ENCODE measurements at regions not wholly inside any gene's neighbourhood (a gene's known extent, or its start where the extent isn't known, plus 50 kb on each side); places are given as distances from the start of the nearest gene placed in this dataset.
A peak's percentile ranks its signal among the peaks of the same experiment; 100 is the strongest.

- no peak for DNase-seq (ENCODE audit: low read depth in 2 of 2)
Measured at GRCh38 chr10:125343983-125344382, 183.6 kb upstream of the CTBP2 start.

GRCh38 chr10:125343118-125343925, 183.0 kb upstream of the CTBP2 start:
- DNase-seq (ENCODE audit: low read depth in 2 of 2) = peak; percentile 30 to 49

DNA sequence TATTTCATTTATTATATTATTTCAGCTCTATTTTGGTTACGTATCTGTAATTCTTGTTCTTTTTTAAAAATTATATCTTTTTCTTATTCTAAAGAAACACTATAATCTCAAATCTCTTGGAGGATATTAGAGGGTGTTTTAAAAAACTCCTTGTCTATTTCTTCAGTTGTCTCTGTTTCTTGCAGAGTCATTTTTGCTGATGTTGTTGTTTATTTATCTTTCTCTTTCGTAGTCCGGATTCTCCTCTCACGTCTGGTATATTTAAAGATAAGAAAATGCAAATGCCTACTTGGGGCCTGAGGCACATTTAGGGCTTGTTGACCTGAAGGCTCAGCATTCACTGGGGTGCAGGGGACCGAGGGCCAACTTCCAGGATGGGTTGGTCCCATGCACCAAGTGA, 181.2 kb upstream of the CTBP2 start:
- no peak for DNase-seq (ENCODE audit: low read depth in 2 of 2)

GRCh38 chr10:125340903-125341302, 180.5 kb upstream of the CTBP2 start:
- DNase-seq (ENCODE audit: low read depth in 2 of 2) = no peak

DNA sequence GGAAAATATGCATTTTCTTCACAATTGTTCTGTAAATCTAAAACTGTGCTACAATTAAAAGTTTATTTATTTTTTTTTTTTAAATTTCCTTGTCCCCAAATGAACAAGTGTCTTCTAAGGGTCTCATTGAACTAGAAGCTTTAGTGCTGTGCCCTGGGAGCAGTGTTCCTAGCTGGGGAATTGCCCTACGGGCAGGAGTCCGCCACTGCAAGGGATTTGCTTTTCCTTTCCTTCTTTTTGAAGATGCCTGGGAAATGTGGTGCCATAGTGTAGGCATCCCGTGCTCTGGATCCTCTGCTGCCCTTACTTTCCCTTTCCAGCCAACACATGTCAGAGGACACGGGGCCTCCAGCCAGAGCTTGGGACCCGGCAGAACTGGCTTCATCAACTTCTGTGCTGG, 177.1 kb upstream of the CTBP2 start:
- DNase-seq (ENCODE audit: low read depth in 2 of 2) = no peak

GRCh38 chr10:125334545-125334944, 174.2 kb upstream of the CTBP2 start:
- no peak for DNase-seq (ENCODE audit: low read depth in 2 of 2)

DNA sequence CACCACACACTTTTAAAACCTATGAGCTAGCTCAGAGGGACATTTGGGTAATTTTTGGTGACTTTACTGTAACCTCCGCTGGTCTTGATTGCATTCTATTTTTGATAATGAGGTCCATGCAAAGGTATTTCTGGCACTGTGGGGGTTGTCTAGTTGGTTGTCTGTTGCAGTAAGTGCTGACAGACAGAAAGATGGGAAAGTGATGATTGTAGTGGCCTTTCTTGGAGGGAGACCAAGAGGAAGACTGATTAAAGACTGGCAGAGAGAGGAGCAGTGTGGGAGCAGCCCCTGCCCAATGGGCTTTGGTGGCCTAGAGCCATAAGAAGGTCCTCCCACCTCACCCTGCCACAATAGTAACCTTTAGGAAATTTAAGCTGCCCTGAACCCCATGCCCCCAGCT, 173.4 kb upstream of the CTBP2 start:
- no peak for DNase-seq (ENCODE audit: low read depth in 2 of 2)

DNA sequence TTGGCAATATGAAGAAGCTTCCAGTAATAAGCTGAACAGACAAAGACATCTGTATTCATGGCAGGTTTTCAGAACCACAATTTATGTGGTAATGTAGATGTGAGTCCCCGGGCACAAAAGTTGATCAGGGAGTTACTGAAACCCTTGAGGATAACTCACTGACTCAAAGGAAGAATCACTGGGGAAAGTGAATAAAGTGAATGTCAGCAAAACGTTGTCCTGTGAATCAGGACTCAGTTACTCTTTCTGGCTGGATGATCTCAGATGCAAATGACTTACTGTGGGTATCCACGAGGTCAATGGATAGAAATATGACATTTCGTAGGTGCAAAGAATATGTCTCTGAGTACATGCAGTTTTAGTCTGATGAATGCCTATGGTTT, 172.8 kb upstream of the CTBP2 start:
- no peak for DNase-seq (ENCODE audit: low read depth in 2 of 2)

DNA sequence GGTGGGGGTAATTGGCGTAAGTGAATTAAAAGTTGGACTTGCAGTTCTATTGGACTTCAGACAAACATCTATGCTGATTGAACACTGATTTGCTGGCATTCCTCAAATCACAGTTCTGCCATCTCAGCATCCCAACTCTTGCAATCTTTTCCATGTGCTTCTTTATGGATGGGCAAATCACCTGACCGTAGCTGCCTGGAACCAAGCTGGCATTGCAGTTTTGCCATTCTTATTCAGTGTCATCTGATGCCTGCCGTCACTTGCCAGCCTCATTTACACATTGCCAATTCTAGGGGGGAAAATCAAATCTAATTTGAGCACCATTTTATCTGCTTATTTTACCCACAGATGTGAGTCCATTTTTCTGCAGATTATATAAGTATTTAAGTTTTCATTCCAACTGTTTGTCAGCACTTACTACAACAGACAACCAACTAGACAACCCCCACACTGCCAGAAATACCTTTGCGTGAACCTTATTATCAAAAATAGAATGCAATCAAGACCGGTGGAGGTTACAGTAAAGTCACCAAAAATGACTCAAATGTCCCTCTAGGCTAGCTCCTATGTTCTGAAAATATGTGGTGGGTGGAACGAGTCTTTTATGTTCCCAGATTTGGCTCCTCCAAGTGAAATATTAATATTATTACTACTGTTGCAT, 172.3 kb upstream of the CTBP2 start:
- no peak for DNase-seq (ENCODE audit: low read depth in 2 of 2)

DNA sequence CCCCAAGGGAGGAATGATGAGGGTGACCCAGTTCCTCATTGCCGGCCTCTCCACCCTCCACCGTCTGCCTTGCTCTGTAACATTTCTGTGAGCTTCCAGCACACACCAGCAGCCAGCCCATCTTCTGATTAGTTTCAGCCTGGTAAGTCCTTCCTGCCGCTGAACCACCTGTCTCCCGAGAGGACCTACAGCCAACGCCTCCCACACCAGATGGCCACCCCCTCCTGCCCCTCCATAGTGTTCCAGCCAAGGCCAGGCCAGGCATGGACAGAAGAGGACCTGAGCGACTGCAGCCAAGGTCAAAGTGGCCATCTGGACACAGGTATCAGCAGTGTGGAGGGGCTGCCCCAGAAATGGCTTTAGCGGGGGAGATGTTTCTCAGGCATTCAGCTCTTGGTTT, 170.7 kb upstream of the CTBP2 start:
- DNase-seq (ENCODE audit: low read depth in 2 of 2) = no peak

GRCh38 chr10:125329056-125329455, 168.7 kb upstream of the CTBP2 start:
- no peak for DNase-seq (ENCODE audit: low read depth in 2 of 2)

DNA sequence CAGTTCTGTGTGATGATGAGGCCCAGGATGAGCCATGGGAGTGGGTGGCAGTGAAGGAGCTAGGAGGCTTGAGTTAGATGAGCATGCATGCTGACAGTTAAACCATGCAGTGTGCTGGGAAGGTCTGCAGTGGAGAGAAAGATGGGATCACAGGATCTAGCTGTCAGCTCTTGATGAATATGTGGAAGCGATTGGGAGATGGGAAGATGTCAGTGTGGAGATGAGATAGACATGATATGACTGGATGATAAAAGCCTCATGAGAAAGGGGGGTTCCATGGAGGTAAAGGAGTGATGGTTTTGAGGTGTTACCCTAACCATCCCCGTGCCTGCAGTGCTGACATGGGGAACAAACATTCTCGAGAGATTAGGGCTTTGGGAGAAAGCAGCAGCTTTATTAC, 165.0 kb upstream of the CTBP2 start:
- no peak for DNase-seq (ENCODE audit: low read depth in 2 of 2)

DNA sequence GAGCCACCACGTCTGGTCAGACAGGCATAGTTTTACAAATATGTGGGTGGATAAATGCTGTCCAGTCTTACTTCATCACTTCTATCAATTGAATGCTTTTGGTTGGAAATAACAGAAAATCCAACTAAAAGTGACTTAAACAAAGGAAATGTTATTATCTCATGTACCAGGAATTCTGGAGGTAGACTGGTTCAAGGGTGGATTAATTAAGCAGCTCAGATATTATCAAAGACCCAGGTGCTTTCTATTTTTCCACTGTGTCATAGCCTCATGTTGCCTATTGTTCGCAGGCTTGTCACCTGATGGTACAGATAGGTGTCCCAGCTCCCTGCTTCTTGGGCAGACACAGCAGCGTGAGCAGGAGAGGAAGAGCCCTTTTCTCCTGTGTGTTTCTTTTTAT, 156.1 kb upstream of the CTBP2 start:
- DNase-seq (ENCODE audit: low read depth in 2 of 2) = no peak

- DNase-seq (ENCODE audit: low read depth in 2 of 2) = no peak
Measured at GRCh38 chr10:125300937-125301336, 140.6 kb upstream of the CTBP2 start.

DNA sequence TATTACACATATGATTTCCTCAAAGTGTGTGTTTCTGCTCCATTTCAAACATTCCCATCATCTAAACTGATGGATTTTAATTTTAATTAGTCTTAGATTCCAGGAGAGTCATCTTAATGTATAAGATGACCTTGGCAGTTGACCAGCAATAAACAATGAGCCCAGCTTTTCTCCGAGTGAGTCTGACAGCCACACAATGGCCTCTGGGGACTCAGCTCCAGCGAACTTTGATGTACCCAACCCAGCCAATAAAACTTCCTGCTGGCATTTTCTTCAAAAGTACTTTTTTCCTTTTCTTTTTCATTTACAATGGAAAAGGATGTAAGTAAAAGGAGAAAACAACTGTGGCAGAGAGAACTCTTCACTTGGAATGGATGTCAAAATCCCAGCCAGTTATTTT, 139.1 kb upstream of the CTBP2 start:
- no peak for DNase-seq (ENCODE audit: low read depth in 2 of 2)

DNA sequence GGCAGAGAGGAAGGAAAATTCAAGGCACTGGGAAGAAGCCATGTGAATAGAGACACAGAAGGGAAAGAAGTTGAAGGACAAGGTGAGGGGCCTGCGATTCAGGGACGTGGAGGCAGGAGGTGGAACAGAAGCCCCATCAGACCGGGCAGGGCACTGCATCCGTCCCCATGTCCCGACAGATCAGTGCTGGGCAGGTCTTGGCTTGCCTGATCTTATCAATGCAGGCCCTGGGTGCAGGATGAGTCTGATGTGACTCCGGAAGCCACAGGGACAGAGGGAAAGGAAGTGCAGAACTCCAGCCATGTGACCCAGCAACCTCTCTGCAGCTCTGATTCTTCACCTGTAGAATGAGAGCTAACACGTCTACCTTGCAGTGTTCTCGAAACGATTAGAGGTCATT, 136.2 kb upstream of the CTBP2 start:
- DNase-seq (ENCODE audit: low read depth in 2 of 2) = no peak

GRCh38 chr10:125294109-125294508, 133.7 kb upstream of the CTBP2 start:
- DNase-seq (ENCODE audit: low read depth in 2 of 2) = no peak

GRCh38 chr10:125291836-125292235, 131.5 kb upstream of the CTBP2 start:
- no peak for DNase-seq (ENCODE audit: low read depth in 2 of 2)

DNA sequence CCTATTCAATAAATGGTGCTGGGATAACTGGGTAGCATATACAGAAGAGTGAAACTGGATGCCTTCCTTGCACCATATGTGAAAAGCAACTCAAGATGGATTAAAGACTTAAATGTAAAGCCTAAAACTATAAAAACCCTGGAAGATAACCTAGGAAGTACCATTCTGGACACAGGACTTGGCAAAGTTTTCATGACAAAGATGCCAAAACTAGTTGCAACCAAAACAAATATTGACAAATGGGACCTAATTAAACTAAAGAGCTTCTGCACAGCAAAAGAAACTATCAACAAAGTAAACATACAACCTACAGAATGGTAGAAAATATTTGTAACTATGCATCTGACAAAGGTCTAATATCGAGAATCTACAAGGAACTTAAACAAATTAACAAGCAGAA, 129.1 kb upstream of the CTBP2 start:
- no peak for DNase-seq (ENCODE audit: low read depth in 2 of 2)

GRCh38 chr10:125284875-125285597, 124.7 kb upstream of the CTBP2 start:
- peak in 1 of 2 donors; percentile 2 for DNase-seq (ENCODE audit: low read depth in 2 of 2)

DNA sequence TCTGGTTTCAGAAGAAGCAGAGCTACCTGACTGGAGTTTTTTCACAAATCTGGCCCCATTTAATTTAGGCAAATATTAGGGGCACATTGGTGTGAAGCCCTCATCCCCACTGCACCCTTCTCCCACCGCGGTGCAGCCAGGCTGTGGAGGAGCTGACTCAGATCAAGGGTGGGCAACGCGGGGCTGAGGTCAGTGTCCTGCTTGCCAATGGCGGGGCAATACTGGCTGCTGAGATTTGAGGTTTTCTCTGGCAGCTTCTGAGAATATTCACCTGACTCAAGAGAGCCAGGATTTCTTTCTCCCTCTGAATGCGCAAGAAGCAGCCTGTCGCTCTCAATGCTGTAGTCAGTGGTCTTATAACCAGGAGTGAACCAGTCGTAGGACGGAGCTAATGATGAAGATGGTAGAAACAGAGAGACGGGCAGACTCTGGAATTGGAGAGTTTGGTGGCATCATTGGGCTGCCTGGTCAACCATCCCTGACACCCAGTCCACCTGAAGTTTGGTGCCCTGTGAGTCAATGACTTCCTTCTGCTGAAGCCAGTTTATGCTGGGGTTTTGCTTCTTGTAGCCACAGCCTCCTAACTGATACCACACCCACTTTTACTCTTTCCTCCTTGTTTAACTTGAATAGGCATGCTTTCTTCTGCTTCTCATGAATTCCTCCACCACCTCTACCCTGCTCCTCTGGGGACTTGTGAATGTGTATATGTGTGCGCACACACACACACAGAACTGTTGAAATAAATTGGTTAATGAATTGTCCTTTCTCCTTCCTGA, 123.7 kb upstream of the CTBP2 start:
- no peak for DNase-seq (ENCODE audit: low read depth in 2 of 2)

Measured in dermis microvascular lymphatic vessel endothelial cell (primary cell).